Keratinocyte (primary cell): ENCODE measurements at regions not wholly inside any gene's neighbourhood (a gene's known extent, or its start where the extent isn't known, plus 50 kb on each side); places are given as distances from the start of the nearest gene placed in this dataset.
"Not testable (repeated sequence)": the region's sequence is repeated elsewhere in the genome, so short reads cannot be mapped to it uniquely, and the experiment has no call there.

ENCODE experiments used
- DNase-seq: peaks from one replicate; pipeline ENCODE4 v3.0.0-alpha.2; 2011; ENCODE audit warnings: low read depth, missing footprints, low spot score
- FAIRE-seq: peaks from 2 replicates; lab custom pipeline; 2011; peaks lifted over from hg19 to GRCh38; lab: Jason Lieb, UNC
- H2AFZ ChIP-seq: 2 replicates; pipeline ENCODE4 v1.6.0; 2012; ENCODE audit warnings: low read length, control low read depth, inconsistent platforms; ENCODE audit not compliant: control insufficient read depth
- H3K27ac ChIP-seq: 2 replicates; pipeline ENCODE4 v1.5.1; 2011; ENCODE audit warnings: low read length; ENCODE audit not compliant: control insufficient read depth, insufficient read depth
- H3K27me3 ChIP-seq: 3 replicates; pipeline ENCODE4 v1.6.0; 2011; ENCODE audit warnings: low read length; ENCODE audit not compliant: control insufficient read depth, insufficient read depth; ENCODE audit errors: extremely low read depth
- H3K36me3 ChIP-seq, 2 experiments: 2 replicates in 1 of 2; 3 replicates in 1 of 2; pipeline ENCODE4 v1.5.1; 2011; ENCODE audit warnings: low read length in 2 of 2, mild to moderate bottlenecking in 1 of 2; ENCODE audit not compliant: control insufficient read depth in 2 of 2, insufficient read depth in 2 of 2; ENCODE audit errors: extremely low read depth in 1 of 2
- H3K4me1 ChIP-seq: 3 replicates; pipeline ENCODE4 v1.5.1; 2011; ENCODE audit warnings: low read length; ENCODE audit not compliant: control insufficient read depth, insufficient read depth; ENCODE audit errors: extremely low read depth
- H3K4me2 ChIP-seq: 3 replicates; pipeline ENCODE4 v1.6.0; 2011; ENCODE audit warnings: low read depth, low read length; ENCODE audit not compliant: control insufficient read depth, insufficient read depth; ENCODE audit errors: extremely low read depth
- H3K4me3 ChIP-seq, 3 experiments: fragments of 200-600 bp in 1 of 3; sonication (generic) in 1 of 3; 2 replicates in 2 of 3; 3 replicates in 1 of 3; pipeline ENCODE4 v1.5.1; 2011 to 2016; ENCODE audit warnings: low read length in 3 of 3, mild to moderate bottlenecking in 3 of 3, control low read depth in 2 of 3, inconsistent platforms in 1 of 3, low read depth in 1 of 3, mixed read lengths in 1 of 3, mixed run types in 1 of 3, moderate library complexity in 1 of 3; ENCODE audit not compliant: control insufficient read depth in 2 of 3, insufficient read depth in 2 of 3; ENCODE audit errors: extremely low read depth in 1 of 3
- H3K79me2 ChIP-seq: 2 replicates; pipeline ENCODE4 v1.6.0; 2012; ENCODE audit warnings: low read length; ENCODE audit not compliant: control insufficient read depth, insufficient read depth
- H3K9ac ChIP-seq: 3 replicates; pipeline ENCODE4 v1.6.0; 2011; ENCODE audit warnings: low read length; ENCODE audit not compliant: control insufficient read depth, insufficient read depth; ENCODE audit errors: extremely low read depth
- H3K9me1 ChIP-seq: 3 replicates; pipeline ENCODE4 v1.6.0; 2011; ENCODE audit warnings: low read length; ENCODE audit not compliant: control insufficient read depth, insufficient read depth; ENCODE audit errors: extremely low read depth
- H3K9me3 ChIP-seq: 2 replicates; pipeline ENCODE4 v1.5.1; 2012; ENCODE audit warnings: low read depth, low read length; ENCODE audit not compliant: control insufficient read depth
- H4K20me1 ChIP-seq: 3 replicates; pipeline ENCODE4 v1.6.0; 2011; ENCODE audit warnings: low read length; ENCODE audit not compliant: control insufficient read depth, insufficient read depth; ENCODE audit errors: extremely low read depth
- EZH2 ChIP-seq: IDR thresholded peaks from one replicate; pipeline ENCODE4 v1.6.1; 2012; ENCODE audit warnings: inconsistent platforms, mild to moderate bottlenecking, low read length, moderate library complexity
- dilution Hi-C: fragments of 300-500 bp; cut with MboI; formaldehyde crosslinking; loops from one replicate; pipeline ENCODE4 v1.7.0; 2020; ENCODE audit warnings: low sequenced_read_pairs; ENCODE audit not compliant: extremely low pct_ligation_motif_present
- TF ChIP-seq, protein P1 (sequence below), 3 experiments: IDR thresholded peaks in 1 of 3; conservative IDR thresholded peaks in 1 of 3; optimal IDR thresholded peaks in 1 of 3; 2 replicates in 2 of 3; 3 replicates in 1 of 3; pipeline versions ENCODE3 to v1.5.1; 2011; ENCODE audit warnings: low read length in 3 of 3, mild to moderate bottlenecking in 3 of 3, moderate library complexity in 2 of 3, control low read depth in 1 of 3, inconsistent platforms in 1 of 3; ENCODE audit not compliant: insufficient read depth in 2 of 3; ENCODE audit errors: extremely low read depth in 1 of 3

DNA sequence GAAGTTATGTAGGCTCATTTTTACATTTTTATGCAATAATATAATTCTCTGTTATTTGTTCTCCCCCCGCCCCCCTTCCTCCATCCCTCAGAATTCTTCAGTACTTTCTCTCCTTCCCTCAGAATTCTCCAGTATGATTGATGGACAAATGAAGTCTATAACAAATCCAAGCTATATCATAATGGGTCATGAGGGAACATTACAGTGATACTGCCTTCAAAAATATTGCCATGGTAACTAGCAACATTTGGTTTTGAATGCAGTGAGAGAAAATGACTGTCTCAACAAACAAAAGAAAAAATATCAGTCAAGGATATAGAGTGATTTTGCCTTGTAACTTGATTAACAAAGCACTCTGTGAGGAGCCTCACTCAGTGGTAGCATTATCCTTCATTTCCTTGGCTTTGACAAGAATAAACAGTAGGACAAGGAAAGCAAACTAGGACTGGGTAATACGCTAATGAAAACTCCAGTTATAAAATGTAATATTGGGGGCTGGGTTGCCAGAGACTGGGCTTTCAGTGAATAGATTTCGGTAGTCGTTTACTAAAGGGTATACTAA is 392.9 kb upstream of the CRIM1 start:
- H3K4me2 ChIP-seq: no peak overlapping the region
- no peak overlapping the region for H2AFZ ChIP-seq
- no peak overlapping the region for H3K27ac ChIP-seq
- H3K4me3 ChIP-seq: no peak overlapping the region
- TF ChIP-seq EZH2: no peak
- TF ChIP-seq, protein P1, sequence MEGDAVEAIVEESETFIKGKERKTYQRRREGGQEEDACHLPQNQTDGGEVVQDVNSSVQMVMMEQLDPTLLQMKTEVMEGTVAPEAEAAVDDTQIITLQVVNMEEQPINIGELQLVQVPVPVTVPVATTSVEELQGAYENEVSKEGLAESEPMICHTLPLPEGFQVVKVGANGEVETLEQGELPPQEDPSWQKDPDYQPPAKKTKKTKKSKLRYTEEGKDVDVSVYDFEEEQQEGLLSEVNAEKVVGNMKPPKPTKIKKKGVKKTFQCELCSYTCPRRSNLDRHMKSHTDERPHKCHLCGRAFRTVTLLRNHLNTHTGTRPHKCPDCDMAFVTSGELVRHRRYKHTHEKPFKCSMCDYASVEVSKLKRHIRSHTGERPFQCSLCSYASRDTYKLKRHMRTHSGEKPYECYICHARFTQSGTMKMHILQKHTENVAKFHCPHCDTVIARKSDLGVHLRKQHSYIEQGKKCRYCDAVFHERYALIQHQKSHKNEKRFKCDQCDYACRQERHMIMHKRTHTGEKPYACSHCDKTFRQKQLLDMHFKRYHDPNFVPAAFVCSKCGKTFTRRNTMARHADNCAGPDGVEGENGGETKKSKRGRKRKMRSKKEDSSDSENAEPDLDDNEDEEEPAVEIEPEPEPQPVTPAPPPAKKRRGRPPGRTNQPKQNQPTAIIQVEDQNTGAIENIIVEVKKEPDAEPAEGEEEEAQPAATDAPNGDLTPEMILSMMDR (optimal IDR thresholded peaks at IDR 0.05 in 1 of 3, IDR thresholded peaks at IDR 0.05 in 1 of 3, conservative IDR thresholded peaks at IDR 0.05 in 1 of 3; ENCODE audit: extremely low read depth in 1 of 3, insufficient read depth in 2 of 3, low read length in 3 of 3): no peak
- H3K4me1 ChIP-seq: no peaks in the 10 kb centered on the region
- H4K20me1 ChIP-seq: no peaks in the 10 kb centered on the region
- H3K79me2 ChIP-seq: no peaks in the 10 kb centered on the region
- FAIRE-seq (no peak), DNase-seq (no peak)
- H3K9ac ChIP-seq: no peak overlapping the region
- dilution Hi-C loops: no loop called here
- no peaks in the 10 kb centered on the region for H3K9me3 ChIP-seq
- H3K27me3 ChIP-seq: no peaks in the 10 kb centered on the region
- H3K9me1 ChIP-seq: no peaks in the 10 kb centered on the region
- no peaks in the 10 kb centered on the region for H3K36me3 ChIP-seq

DNA sequence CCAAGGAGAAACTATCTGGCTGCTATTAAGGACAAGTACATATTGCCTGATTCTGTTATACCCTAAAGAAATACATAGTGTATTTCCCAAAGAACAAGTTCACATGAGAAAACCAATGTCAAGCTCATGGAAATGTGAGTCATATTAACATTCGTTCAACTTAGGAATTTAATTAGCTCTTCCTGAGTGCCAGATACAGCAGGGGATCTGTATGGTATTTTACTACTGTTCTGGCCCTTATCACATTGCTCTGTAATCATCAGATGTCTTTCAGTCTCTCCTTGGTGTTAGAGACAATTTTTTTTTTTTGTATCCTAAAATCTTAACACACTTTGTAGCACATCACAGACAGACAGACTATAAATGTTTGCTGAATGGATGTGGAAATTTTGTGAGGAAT is 395.0 kb upstream of the CRIM1 start:
- Histone ChIP-seq H3K27me3 (no peaks in the 10 kb centered on the region), H3K4me3 (no peak overlapping the region), H3K4me1 (no peaks in the 10 kb centered on the region), H3K9me3 (no peaks in the 10 kb centered on the region), H3K27ac (no peak overlapping the region), H3K4me2 (no peak overlapping the region), H2AFZ (no peak overlapping the region), H3K9ac (no peak overlapping the region), H3K79me2 (no peaks in the 10 kb centered on the region), H4K20me1 (no peaks in the 10 kb centered on the region), H3K36me3 (no peaks in the 10 kb centered on the region), H3K9me1 (no peaks in the 10 kb centered on the region)
- no peak for DNase-seq
- dilution Hi-C loops: no loop called here
- TF ChIP-seq, protein P1 (optimal IDR thresholded peaks at IDR 0.05 in 1 of 3, IDR thresholded peaks at IDR 0.05 in 1 of 3, conservative IDR thresholded peaks at IDR 0.05 in 1 of 3; ENCODE audit: extremely low read depth in 1 of 3, insufficient read depth in 2 of 3, low read length in 3 of 3): no peak
- no peak for TF ChIP-seq EZH2
- no peak for FAIRE-seq

- H3K4me2 ChIP-seq, H3K27me3 ChIP-seq, H3K27ac ChIP-seq, H4K20me1 ChIP-seq, H3K4me1 ChIP-seq, H3K9me3 ChIP-seq, H3K4me3 ChIP-seq, H3K36me3 ChIP-seq, FAIRE-seq, H3K9ac ChIP-seq, H3K79me2 ChIP-seq, H2AFZ ChIP-seq, DNase-seq, dilution Hi-C loops, H3K9me1 ChIP-seq: not testable (repeated sequence)
Measured at GRCh38 chr2:35957053-35957452, 398.5 kb upstream of the CRIM1 start.
